Cerebellar nuclear complex (tissue), 1 donor: ENCODE measurements at regions not wholly inside any gene's neighbourhood (a gene's known extent, or its start where the extent isn't known, plus 50 kb on each side); places are given as distances from the start of the nearest gene placed in this dataset.

ENCODE experiments used
- DNase-seq, 2 experiments: peaks; one replicate each; lab custom pipeline; 2025; lab: John Stamatoyannopoulos, UW

DNA sequence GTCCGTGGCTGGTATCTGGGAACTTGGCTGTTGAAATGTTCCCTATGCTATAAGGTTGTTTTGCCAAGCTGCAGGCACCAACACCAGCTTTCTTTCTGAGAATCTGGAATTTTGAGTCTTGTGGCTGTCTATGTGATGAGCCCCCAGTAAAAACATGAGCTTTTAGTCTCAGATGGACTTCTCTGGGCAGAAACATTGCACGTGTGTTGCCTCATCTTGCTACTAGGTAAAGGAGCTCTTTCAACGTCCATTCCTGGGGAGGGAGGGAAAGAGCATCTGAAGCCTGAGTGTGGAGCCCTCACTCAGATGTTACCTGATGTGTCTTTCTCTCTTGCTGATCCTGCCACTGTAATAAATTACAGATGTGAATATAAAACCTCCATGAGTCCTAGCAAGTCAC lies 183.8 kb upstream of the LHX5 start:
- no peak for DNase-seq

DNA sequence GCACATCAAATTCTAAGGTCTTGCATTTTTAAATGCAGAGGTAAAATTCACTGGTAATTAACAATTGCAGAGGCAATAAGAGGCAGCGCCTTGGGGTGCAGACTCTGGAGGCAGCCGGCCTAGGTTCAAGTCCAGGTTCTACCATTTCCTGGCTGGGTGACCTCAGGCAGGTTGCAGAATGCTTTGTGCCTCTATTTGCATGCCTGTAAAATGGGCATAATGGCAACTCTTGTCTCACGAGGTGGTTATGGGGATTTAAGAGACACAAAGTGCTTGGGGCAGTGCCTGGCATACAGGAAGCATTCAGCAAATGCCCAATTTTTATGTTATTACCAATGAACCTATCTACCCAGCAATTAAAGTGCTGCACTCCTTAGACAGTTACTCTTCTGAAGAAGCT lies 180.0 kb upstream of the LHX5 start:
- DNase-seq = no peak

GRCh38 chr12:113650476-113650875 lies 178.8 kb upstream of the LHX5 start:
- no peak for DNase-seq

DNA sequence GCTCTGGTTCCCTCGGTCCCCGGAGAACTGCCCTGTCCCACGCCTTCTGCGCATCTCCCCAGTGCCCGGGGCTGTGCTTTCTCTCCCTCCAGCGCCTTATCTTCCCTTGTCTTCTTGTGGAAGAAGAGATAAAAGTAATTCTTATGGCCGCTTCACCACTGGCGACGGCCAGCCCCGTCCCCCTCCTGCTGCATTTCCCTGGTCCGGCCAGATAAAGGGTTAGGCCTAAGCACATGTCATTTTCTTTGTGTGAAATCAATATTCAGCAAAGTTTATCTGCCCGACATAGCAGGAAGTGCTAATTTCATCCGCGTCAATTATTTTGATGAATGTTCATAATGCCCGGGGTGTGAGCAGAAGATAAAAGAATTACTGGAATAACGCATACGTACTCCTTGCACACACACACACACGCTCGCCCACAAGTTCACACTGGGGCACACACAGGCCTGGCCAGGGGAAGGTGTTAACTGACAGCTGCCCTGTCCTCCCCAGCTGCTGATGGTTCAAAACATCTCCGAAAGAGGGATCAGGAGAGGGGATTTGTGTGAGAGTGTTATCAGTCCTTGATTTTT lies 177.7 kb upstream of the LHX5 start:
- DNase-seq = no peak

DNA sequence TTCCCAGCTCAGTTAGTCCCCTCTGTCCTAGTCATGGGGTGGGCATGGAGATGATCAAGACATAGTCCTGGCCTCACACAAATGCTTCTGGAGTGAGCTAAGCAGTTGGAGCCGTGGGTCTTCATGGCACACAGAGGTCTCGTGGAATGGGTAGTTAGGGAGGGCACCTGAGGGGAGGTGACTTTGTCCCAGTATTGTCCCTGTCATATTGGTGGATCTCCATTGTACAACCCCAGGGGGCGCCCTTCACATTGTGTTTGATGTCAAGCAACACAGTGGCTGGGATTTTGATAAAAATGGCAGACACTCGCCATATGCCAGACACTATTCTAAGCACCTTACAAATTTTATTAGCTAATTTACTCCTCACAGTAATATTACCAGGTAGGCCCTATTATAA lies 175.4 kb upstream of the LHX5 start:
- DNase-seq = no peak

- no peak for DNase-seq
Observed at GRCh38 chr12:113645603-113646002, 173.9 kb upstream of the LHX5 start.

- no peak for DNase-seq
Observed at GRCh38 chr12:113645183-113645582, 173.5 kb upstream of the LHX5 start.

DNA sequence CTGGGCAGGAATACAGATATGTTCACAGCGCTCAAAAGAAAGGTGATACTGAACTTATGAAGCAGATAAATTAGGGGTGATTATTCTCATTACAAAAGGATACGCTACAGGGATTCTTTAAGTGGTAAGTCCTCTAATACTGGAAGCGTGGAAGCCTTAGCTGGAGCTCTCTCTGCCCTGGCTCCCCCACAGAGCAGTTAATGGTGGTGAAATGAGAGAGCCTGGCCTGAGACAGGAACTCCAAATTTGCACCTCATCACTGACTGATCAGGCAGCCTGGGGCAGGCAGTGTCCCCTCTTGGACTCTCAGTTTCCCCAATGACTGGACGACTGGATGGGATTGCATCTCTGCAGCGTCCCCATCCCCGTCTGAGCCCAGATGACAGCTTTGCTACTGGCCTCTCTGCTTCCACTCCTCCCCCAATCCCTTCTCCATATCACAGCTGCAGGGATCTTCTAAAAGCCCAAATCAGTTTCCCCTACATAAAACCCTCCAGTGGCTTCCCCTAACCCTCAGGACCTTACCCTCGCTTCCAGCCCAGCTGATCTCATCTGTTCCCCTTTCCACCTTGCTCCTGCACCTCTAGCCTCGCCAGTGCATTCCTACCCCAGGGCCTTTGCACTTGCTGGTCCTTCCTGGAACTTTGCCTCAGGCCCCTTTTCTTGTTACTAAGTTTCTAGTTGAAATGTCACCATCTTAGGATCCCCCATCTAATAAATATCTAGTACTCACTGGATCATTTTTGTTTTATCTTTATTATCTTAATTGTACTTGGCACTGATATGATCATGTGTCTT lies 171.7 kb upstream of the LHX5 start:
- no peak for DNase-seq

DNA sequence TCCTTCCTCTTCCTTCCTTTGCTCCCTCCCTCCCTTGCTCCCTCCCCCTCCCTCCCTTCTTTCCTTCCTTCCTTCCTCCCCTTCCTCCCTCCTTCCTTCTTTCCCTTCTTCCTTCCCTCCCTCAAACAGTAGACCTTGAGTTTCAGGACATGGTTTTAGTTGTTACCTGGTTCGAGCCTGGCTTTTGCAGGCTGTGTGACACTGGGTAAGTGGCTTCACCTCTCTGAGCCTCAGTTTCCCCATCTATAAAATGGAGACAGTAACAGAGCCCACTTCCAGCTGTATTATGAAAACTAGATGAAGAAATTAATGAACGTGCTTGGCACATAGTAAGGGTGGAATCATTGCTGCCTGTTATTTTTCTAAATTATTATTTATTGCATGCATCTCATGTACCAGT lies 171.0 kb upstream of the LHX5 start:
- no peak for DNase-seq

GRCh38 chr12:113642216-113642615 lies 170.5 kb upstream of the LHX5 start:
- DNase-seq = no peak

DNA sequence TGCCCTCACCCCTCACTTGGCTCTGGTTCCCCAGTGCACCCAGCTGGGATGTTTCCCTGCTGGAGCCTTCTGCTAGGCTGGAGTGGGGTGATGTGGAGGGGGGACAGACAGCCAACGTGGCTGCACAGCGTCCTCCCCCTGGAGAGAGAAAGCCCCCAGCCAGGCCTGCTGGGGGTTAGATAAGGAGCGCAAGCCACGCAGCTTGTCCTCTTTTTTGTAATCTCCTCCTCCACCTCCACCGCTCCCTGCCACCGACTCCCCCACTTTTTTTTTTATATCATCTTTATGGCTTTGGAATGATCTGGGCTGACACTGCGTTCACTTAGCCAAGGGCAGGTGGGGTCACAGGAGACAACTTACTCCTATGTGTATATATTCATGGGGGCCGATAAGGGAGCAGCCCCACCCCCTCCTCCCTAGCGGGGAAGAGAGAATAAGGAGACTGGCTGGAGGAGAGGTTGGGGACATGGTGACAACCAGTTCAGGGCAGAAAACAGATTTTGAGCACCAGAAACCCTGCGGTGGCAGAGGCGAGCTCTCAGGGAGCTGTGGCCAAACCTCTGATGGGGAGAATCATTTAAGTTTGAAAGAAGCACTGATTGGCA lies 169.9 kb upstream of the LHX5 start:
- DNase-seq = no peak

GRCh38 chr12:113640837-113641236 lies 169.2 kb upstream of the LHX5 start:
- no peak for DNase-seq

DNA sequence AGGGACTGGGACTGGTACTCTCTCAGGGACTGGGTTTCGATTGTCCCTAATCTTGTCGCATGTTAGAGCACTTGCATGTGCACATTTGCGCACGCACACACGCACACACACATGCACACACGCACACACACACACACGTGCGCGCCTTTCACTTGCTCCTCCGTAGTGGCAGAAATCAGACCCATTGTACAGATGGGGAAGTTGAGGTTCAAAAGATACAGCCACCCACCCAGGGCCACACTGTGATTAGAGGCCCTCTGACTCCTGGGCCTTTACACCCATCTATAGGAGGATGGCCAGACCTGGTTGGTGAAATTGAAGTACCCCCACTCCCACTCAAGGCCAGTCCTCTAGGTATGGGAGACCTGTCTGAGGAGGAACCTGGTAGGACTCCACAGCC lies 167.8 kb upstream of the LHX5 start:
- DNase-seq = no peak

DNA sequence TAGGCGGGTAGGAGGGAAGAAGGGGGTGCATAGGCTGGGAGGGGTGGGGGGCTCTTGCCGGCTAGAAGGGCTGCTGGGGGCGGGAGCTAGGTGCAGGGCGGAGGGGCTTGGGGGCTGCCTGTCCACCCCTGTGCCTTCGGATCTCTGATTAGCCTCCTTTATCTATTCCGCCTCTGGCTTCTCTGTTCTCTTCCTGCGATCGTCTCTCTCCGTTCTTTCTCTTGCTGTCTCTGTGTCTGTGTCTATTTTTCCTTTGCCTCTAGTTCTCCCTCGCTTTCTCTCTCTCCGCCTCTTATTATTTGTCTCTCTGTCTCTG lies 166.7 kb upstream of the LHX5 start:
- no peak for DNase-seq

GRCh38 chr12:113634982-113635381 lies 163.3 kb upstream of the LHX5 start:
- no peak for DNase-seq

GRCh38 chr12:113634474-113634873 lies 162.8 kb upstream of the LHX5 start:
- DNase-seq = no peak

- DNase-seq = no peak
Observed at GRCh38 chr12:113633678-113634332, 162.1 kb upstream of the LHX5 start.

DNA sequence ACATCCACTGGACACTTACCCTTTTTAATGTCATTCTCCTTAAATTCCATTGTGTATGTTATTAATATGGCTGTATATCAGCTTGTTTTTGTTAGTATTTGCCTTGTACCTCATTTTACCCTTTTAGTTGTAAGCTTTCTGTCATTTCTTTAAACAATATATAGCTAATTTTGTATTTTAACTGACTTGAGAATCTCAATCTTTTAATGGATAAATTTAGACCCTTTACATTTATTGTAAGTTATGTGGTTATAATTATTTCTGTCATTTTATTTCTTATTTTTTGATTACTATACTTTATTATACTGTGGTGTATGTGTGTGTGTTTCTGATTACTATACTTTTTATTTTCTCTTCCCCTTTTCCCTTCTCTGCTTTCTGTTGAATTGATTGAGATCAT lies 159.0 kb upstream of the LHX5 start:
- no peak for DNase-seq

GRCh38 chr12:113625499-113625898 lies 153.8 kb upstream of the LHX5 start:
- DNase-seq = no peak

DNA sequence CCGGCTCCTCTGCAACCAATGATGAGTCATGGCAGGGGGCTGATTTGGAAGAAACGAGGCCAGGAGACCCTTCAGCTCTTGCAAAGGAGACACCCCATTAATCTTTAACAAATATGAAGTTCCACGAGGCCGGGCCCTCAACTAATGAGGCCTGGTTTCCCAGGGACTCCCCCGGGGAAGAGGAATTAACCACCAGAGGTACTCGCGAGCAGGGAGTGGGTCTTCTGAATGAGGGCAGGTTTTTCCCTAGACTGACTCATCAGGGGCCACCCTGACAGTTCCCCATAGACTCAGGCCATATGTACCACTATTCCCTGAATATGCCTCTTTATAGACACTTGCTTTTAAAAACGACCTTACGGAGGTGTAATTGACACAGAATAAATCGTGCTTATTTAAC lies 150.7 kb upstream of the LHX5 start:
- no peak for DNase-seq

DNA sequence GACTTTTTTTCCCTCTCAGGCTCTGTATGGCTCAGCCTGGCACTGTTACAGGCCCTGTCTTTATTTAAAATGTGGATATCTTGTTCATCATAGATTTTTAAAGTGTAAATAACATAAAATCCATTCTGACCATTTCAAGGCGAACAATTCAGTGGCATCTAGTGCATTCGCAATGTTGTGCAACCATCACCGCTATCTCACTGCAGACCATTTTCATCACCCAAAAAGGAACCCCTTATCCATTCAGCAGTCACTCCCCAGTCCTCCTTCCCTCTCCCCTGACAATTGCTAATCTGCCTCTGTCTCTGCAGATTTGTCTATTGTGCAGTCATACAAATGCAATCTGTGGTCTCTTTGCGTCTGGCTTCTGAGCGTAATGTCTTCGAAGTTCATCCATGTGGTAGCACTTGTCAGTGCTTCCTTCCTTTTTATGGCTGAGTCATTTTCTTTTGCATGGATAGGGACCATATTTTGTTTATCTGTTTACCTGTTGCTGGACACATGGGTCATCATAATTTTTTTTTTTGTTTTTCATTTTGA lies 148.8 kb upstream of the LHX5 start:
- no peak for DNase-seq

- no peak for DNase-seq
Observed at GRCh38 chr12:113619202-113619601, 147.5 kb upstream of the LHX5 start.

GRCh38 chr12:113613414-113613813 lies 141.7 kb upstream of the LHX5 start:
- no peak for DNase-seq
